GM19372 (cell line): ENCODE measurements at regions not wholly inside any gene's neighbourhood (a gene's known extent, or its start where the extent isn't known, plus 50 kb on each side); places are given as distances from the start of the nearest gene placed in this dataset.

Experiments
- ATAC-seq: cut with Tn5 transposase; IDR thresholded peaks from one replicate; pipeline ENCODE4 v1.9.1; 2021; ENCODE audit warnings: mild to moderate bottlenecking, low read depth, moderate library complexity; ENCODE audit not compliant: unreplicated experiment

DNA sequence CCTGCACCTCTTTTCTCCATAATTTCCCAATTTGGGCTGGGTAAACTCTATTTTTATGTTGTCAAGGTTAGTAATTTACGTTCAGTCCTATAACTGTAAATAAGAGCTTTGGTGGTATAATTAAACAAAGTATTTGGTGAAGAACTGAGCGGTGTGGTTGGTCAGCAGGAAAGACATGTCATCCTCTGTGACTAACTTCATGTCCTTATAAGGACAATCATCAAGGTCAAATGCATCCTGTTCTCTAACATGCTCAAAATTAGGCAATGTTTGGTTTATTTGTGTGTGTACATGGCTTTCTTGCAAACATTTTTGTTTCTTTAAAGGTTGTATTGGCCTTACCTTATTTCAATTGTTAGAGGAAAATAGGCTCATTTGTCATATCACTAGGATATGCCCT, 121.5 kb upstream of the NABP1 start:
- no peak for ATAC-seq

DNA sequence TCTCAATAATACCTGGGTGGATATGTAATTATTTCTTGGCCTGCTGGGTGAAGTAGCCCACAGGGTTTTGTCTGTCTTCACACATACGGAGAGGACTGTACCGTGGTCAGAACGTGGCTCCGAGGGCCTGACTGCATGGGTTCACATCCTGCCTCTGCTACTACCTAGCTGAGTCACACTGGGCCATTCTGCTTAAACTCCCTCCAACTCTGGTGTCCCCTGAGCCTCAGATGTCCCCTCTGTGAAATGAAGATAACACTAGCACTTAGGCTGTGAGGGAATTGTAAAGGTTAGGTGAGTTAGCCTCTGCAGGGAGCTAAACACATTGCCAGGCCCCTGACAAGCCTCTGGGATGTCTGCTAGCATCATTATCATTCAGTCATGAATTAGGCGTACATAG, 120.1 kb upstream of the NABP1 start:
- no peak for ATAC-seq

DNA sequence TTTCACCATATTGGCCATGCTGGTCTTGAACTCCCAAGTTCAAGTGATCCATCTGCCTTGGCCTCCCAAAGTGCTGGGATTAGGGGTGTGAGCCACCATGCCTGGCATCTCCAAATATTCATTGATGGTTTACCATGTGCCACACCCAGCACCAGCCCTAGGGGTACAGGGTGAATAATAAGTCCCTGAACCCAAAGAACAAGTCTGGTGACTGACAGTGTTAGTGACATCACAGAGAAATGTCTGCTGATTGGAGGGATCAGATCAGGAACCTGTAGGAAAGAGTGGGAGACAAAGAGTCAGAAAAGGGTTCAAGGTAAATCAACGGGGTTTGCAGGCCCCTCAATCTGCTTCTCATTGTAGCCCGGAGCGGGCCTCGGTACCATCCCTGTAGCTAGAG, 118.4 kb upstream of the NABP1 start:
- no peak for ATAC-seq

DNA sequence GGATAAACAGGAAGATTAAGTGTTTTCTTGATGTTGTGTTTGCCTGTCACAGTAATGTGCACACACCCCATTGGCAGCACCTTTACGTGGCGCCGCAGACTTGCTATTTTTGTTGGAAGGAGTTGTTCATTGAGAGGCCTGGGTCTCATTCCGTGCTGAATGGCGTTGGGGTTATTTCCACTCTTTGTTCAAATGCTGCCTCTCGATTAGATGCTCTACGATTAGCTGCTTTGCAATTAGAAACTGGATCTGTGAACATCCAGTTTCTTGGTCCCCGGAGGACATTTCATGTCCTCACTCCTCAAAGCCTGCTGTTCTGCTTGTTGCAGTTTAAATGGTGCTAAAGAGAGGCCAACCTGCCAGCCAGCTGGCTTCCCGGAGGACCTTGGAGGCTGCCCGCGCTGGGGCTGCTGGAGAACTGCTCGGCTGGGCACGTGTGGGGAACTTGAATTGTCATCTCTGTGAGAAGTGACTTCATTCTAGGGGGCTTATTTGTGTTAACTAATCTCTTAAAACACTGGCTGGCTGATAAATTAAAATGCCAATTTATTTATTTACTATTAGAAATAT, 117.4 kb upstream of the NABP1 start:
- ATAC-seq = no peak

DNA sequence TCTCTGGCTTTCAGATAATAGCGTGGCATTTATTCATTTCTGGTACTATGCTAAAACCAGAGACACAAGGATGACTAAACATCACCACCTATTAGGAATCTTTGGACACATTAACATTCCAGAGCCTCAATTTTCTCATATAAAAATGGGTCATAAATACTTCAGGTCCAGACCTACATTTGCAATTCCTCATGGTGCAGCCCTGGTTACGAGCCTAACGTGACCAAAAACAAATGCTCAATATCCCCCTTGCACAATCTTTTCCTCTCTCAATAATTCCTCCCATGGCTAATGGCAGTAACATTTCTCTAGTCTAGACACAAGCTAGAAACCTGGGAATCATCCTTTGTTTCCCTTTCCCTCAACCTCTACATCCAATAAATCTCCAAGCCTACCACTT, 112.8 kb upstream of the NABP1 start:
- ATAC-seq = no peak

DNA sequence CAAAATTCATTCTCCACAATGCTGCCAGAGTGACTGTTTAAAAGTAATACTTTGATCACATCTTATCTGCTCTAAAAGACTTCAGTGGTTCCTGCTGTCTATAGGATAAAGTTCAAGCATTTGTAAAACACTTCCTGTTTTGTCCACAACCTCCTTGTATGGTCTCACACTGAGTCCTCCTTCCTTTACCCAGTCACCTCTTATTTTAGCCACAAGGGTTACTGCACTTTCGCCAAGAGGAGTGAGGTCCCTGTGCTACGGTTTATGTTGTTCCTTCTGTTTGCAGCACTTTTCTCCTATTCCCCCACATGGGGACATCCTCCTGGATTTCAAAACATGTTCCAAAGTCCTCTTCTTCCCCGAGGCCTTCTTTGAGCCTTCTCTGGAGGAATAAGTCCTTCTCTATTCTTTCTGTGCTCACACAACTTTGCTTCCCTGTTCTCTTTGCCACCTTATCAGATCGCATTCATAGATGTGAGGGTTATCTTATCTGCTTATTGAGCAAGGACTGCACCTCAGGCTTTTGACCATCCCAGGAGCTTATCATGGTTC, 112.2 kb upstream of the NABP1 start:
- ATAC-seq = peak; percentile 82

DNA sequence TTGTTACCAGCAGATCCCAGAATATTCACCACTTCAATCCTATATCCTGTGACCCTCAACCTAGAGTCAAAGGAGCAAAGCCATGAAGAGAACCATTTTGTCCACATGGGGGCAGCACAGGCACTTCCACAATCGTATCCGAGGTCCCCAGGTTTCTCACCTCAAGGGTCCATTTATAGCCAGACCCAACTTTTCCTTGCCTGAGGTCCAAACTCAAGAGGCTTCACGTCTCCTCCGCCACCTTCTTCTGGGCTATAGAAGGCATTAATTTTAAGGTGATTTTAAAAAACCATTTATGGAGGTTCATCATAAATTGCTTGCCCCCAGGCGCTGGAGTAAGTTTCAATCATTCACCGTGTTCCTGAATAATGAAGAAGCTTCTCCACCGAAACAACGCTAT, 111.6 kb upstream of the NABP1 start:
- ATAC-seq = peak; percentile 61

DNA sequence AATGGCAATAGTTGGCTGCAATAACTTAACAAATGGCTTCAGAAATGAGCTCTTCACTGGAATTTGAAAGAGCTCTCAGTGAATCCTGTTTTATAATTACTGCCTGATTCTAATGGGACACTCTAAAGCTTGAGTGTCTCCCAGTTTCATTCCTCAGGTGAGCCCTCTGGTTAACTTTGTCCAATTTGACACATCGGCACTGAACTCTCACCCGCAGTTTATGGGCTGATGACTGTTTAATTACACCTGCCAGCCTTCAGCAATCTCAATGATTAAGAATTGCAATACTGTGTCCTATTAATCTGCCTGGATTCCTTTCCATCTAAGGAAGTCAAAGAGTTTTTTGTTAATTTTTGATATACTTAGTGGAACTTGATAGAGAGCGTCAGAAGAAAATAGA, 110.7 kb upstream of the NABP1 start:
- ATAC-seq = no peak

DNA sequence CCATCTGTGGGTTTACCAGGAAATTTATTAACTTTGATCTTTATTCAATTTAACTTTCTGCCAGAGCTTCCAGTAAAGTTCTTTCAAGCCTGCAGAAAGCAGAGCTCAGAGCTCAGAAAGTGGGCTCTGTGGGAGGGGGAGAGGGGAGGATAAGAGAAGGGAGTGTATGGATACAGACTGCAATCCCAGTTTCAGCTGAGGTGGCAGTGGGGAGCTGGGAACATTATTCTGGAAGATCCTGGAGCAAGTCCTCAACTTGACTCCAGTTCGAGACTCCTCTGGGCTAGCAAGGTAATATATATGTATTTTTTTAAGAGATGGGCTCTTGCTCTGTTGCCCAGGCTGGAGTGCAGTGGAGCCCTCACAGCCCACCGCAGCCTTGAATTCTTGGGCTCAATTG, 108.9 kb upstream of the NABP1 start:
- ATAC-seq = no peak

DNA sequence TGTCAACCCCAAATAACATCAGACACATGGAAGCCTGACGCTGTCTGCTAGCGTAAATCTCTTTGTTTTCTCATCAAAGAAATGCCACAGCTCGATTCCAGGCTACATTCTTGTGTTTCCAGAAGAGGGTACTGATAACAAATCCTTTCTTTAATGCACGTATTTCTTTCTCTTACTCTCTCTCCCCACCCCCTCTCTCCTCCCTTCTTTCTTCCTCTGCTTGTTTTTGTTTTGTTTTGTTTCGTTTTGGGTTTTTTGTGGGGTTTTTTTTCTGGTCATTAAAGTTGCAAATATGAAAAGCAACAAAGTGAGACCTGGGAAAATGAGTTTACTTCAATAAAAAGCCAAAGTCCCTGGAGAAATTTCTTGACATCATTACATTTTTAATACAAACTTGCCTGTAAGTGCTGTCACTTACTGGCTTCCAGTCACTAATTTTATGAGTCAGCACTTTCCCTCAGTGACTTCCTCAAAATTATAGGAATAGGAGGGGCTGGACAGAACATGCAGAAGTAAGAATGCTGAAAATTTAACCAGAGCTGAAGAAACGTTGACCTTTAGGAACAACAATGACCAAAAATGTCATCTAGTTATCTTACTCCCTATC, 106.7 kb upstream of the NABP1 start:
- ATAC-seq = no peak

DNA sequence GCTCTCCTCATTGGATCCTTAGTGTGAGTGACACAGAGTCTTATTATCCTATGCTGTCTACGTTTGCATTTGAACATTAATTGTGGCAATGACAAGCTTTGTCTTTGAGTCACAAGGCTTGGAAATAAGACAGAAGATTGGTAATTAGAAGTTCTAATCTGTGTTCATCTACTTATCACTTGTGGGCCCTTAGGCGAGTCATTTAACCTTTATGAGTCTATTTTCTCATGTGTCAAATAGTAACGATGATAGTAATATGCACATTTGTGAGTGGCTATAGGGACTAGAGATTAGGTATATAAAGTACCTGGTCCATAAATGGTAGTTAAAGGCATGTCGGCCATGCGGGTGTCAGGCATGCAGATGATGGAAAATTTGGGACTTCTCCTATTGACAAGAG, 105.6 kb upstream of the NABP1 start:
- ATAC-seq = no peak

DNA sequence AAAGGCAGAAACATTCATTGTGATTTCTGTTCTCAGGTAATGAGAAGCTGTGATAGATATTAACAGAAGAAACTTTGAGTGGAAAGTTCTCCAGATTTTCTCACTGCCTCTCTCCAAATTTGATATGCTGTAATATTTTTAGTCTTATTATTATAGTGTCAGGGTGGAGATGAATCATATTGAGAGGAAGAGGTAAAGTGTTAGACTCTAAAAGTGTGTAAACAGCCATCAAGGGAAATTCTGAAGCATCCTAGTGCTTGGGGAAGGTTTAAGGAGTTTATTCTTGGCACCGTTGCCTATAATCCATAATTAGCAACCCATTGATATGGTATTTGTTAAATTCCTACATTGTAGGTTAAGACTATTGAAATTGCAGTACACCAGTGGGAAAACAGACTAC, 104.7 kb upstream of the NABP1 start:
- ATAC-seq = no peak

DNA sequence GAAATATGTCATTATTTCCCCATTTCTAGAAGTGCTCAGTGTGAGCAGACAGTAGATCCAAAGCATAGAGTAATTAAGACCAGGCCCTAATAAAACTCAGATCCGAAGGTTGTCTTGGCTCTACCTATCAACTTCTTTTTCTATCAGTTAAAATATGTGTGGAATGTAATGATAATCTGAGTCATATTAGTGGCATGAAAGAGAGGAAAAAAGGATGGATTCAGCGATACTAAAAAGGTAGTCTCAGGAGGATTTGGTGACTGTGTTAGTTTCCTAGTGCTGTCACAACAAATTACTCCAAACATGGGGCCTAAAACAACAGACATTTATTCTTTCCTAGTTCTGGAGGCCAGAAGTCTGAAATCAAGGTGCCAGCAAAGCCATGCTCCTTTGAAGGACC, 103.7 kb upstream of the NABP1 start:
- no peak for ATAC-seq

DNA sequence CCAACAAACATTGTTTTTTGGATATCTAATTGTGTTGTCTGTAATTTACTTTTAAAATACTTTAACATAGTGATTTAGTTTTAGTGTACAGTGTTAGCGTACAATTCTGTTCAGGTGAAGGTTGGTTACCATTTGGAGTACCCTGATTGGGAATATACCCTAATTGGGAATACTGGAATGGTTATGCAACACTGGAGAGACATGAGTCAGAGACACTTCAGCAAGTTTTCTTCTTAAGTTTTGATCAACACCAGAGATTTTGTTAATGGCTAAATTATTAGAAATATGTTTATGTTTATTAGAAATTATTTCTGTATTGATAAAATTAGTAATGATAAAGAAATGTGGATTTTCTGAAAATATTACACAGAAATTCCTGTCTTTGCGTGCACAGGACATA, 100.3 kb upstream of the NABP1 start:
- ATAC-seq = no peak

DNA sequence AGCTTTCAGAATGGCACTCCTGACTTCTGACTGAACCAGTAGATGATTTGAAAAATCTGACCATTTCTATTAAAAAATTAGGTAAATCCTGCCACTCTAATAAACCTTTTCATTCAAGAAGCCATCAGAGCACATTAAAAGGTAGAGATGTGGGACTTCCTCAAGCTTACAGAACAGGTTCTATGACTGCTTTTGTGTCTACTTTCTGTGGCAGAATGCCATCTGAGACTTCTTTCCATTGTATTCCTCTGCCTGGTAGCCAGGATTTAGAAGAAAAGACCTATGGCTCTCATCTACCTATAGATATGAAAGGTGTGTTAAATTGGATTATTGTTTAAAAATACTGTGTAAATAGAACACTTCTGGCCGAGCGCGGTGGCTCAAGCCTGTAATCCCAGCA, 99.9 kb upstream of the NABP1 start:
- no peak for ATAC-seq

DNA sequence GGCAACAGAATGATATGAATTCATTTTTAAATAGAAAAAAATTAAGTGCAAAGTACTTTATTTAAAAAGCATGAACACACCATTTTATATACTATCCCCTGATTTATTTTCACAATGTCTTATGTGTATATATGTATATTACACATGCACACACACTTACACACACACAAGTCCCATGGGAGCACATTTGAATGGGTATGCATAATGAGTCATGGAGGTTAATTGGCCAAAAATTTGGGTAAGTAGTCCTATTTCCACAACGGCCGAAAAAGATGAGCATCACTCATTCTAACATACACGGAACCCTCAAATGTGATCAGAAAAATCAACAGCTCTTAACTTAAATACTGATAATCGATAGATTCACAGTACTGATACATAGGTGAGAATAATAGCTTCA, 97.4 kb upstream of the NABP1 start:
- ATAC-seq = no peak

DNA sequence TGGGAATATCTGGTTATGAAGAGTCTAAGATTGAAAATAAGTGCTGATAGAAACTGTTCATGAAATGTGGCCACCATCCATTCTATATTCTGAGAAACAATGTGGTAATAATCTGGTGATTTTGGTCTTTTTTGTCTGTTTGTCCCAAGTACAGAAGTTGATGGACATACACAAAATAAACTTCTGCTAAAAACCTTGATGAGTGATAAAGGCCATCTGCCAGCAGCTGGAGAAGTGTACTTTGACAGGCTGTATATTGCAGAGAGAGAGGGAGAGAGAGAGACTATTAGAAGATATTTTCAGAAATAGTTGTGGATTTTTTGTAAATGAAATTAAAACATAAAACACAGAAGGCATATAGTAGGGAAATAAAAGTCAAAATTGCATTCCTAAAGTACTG, 96.9 kb upstream of the NABP1 start:
- ATAC-seq = no peak

DNA sequence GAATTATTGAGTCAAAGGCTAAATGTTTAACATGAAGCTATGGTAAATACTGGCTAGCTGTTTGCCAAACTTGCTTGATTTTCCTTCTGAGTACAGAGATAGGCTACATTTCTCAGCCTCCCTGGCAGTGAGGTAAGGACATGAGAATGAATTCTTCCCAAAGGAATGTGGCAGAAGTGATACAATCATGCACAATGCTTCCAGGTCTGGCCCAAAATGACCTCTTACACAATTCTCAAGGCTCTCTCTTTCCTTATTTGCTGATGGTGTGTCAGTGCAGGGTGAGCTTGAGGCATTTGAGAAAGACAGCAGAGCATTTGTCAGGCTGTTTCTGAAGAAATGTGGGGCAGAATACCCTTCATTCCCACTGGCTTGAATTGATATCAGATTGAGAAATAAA, 95.6 kb upstream of the NABP1 start:
- no peak for ATAC-seq

DNA sequence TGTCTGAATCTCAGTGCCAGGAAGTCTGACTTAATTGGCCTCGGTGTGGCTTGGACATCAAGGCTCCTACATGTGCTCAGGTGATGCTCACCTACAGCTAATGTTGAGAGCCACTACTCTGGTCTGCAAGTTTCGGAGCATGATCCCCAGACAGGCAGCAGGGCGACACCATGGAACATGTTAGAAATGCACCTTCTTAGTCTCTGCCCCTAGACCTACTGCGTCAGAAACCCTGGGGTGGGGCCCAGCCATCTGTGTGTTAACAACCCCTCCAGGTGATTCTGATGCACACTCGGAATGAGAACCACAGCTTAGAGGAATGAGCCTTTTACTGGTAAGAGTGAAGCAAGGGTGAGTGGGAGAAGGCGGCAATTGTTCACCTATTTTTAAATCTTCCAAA, 86.9 kb upstream of the NABP1 start:
- no peak for ATAC-seq

DNA sequence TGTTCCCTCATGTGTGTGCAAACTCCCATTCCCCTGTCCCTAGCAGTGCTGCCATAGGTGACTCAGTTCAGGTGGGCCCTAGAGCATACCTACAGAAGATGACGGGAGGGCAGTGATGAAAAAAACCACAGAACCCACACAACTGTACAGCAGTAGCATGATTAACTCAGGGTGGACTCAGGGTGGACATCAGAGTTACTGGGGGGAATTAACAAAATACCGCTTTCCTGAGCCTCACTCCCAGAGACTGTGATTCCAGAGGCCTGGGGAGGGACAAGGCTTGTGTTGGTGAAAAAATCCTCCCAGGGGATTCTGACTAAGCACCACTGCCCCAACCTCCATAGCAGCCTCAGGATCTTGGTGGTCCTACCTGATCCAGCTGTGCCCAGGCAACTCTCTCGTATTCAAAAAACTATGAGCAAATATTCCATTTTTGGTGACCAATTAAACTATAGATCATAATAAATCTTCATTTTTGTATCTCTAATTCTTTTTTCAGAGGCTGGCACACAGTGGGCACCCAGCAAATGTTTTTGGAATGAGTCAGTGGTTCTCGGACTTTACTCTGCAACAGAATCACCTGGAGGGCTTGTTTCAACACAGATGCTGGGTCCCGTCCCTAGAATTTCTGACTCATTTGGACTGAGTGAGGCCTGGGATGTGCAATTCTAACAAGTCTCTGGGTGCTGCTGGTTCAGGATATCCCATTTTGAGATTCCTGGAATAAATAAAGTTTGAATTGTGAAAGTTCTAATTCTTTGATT, 84.1 kb upstream of the NABP1 start:
- ATAC-seq = no peak

DNA sequence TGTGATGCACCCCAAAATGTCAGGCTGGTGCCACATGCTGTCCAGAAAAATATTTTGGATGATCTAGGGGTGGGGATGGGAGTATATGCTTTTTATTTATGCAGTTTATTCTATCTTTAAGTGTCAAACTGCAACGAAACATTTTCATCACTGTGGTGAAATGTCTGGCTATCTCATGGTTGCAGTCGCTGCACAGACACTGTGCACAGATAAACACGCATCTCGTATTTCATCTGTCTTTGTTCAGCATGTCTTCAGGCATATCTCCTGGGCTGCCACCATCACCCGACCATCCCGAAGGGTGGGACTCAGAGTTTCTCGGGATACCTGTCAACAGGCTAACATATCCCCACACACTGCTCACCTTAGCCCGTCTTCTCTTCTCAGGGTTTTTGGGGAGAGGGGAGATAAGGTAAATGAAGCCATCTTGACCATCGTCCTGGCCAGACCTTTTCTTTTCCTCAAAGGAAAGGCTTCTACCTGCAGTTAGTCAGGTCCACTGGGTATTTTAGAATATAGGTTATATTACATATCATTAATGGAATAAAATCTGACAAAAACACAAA, 80.7 kb upstream of the NABP1 start:
- ATAC-seq = no peak

DNA sequence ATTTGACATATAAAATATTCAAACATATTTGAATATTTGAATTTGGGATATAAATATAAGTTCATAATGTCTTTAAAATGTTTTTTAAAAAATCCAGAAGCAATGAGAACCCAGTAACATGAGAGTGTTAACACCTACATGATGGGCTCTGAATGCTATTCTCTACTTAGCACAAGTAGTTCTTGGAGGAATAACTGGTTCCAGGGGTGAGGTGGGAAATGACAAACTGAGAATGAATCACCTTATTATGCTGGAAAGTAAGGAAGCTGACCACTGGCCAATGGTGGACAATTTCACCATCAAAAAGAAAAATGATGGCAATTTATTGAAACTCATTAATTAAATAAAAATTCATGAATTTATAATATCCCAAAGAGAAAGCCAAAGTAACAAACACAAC, 79.6 kb upstream of the NABP1 start:
- ATAC-seq = no peak
